BLaER1 (cell line): ENCODE measurements at regions not wholly inside any gene's neighbourhood (a gene's known extent, or its start where the extent isn't known, plus 50 kb on each side); places are given as distances from the start of the nearest gene placed in this dataset.

ENCODE experiments used
- H3K27ac ChIP-seq: shearing (Covaris generic); formaldehyde crosslinking; 2 replicates; pipeline ENCODE4 v1.8.1; 2022
- H3K27me3 ChIP-seq: shearing (Covaris generic); formaldehyde crosslinking; 2 replicates; pipeline ENCODE4 v1.8.1; 2022
- H3K36me3 ChIP-seq: shearing (Covaris generic); formaldehyde crosslinking; 2 replicates; pipeline ENCODE4 v1.8.1; 2022
- H3K4me1 ChIP-seq: shearing (Covaris generic); formaldehyde crosslinking; 2 replicates; pipeline ENCODE4 v1.8.1; 2022
- H3K4me2 ChIP-seq: shearing (Covaris generic); formaldehyde crosslinking; 2 replicates; pipeline ENCODE4 v1.8.1; 2022
- H3K4me3 ChIP-seq: shearing (Covaris generic); formaldehyde crosslinking; 2 replicates; pipeline ENCODE4 v1.8.1; 2022
- H3K9ac ChIP-seq: shearing (Covaris generic); formaldehyde crosslinking; 2 replicates; pipeline ENCODE4 v1.8.1; 2022
- H3K9me3 ChIP-seq: shearing (Covaris generic); formaldehyde crosslinking; 2 replicates; pipeline ENCODE4 v1.8.1; 2022
- H4K20me1 ChIP-seq: shearing (Covaris generic); formaldehyde crosslinking; 2 replicates; pipeline ENCODE4 v1.8.1; 2022
- Cebpa-rat ChIP-seq: shearing (Covaris generic); IDR thresholded peaks from 2 replicates; pipeline ENCODE4 v1.8.1; 2022

GRCh38 chr4:165610679-165611437 lies 232.1 kb downstream of the CPE start:
- Histone ChIP-seq H3K4me1 (peaks cover 11% of the 10 kb centered on the region; the same call in 1 of the 2 replicates), H3K4me3 (no peak overlapping the region), H3K4me2 (no peak overlapping the region), H3K27ac (no peak overlapping the region), H3K9ac (no peak overlapping the region), H3K36me3 (no peaks in the 10 kb centered on the region), H3K9me3 (no peaks in the 10 kb centered on the region), H4K20me1 (no peaks in the 10 kb centered on the region), H3K27me3 (no peaks in the 10 kb centered on the region)
- no peak for TF ChIP-seq Cebpa-rat

GRCh38 chr4:165612936-165613335 lies 234.1 kb downstream of the CPE start:
- no peak overlapping the region for H3K4me3 ChIP-seq
- no peaks in the 10 kb centered on the region for H4K20me1 ChIP-seq
- H3K27me3 ChIP-seq = no peaks in the 10 kb centered on the region
- H3K4me1 ChIP-seq = peaks cover 11% of the 10 kb centered on the region; the same call in 1 of the 2 replicates
- H3K36me3 ChIP-seq = no peaks in the 10 kb centered on the region
- TF ChIP-seq Cebpa-rat = no peak
- H3K4me2 ChIP-seq = 0 out of 2 replicates have a peak overlapping the region, but pooled peaks have one; percentile 17
- H3K27ac ChIP-seq = no peak overlapping the region
- peaks cover 5% of the 10 kb centered on the region; the same call in 1 of the 2 replicates for H3K9me3 ChIP-seq
- H3K9ac ChIP-seq = no peak overlapping the region

- Histone ChIP-seq H3K27ac (no peak overlapping the region), H4K20me1 (no peaks in the 10 kb centered on the region), H3K9ac (no peak overlapping the region), H3K36me3 (no peaks in the 10 kb centered on the region), H3K27me3 (no peaks in the 10 kb centered on the region), H3K4me3 (no peak overlapping the region), H3K4me2 (no peak overlapping the region), H3K9me3 (peaks cover 8% of the 10 kb centered on the region; the same call in 1 of the 2 replicates), H3K4me1 (peaks cover 11% of the 10 kb centered on the region; the same call in 1 of the 2 replicates)
- no peak for TF ChIP-seq Cebpa-rat
Observed at GRCh38 chr4:165613581-165613980, 234.8 kb downstream of the CPE start.

GRCh38 chr4:165620913-165621312 lies 242.1 kb downstream of the CPE start:
- no peak for TF ChIP-seq Cebpa-rat
- no peaks in the 10 kb centered on the region for H3K36me3 ChIP-seq
- H3K9ac ChIP-seq = no peak overlapping the region
- H3K4me3 ChIP-seq = no peak overlapping the region
- H3K9me3 ChIP-seq = peaks cover 8% of the 10 kb centered on the region; the same call in 1 of the 2 replicates
- no peaks in the 10 kb centered on the region for H4K20me1 ChIP-seq
- H3K27ac ChIP-seq = no peak overlapping the region
- H3K4me2 ChIP-seq = no peak overlapping the region
- H3K4me1 ChIP-seq = no peaks in the 10 kb centered on the region
- H3K27me3 ChIP-seq = no peaks in the 10 kb centered on the region

- Histone ChIP-seq H3K4me3 (no peak overlapping the region), H3K9ac (no peak overlapping the region), H3K9me3 (peaks cover 8% of the 10 kb centered on the region; the same call in 1 of the 2 replicates), H3K4me2 (no peak overlapping the region), H3K4me1 (no peaks in the 10 kb centered on the region), H3K27me3 (no peaks in the 10 kb centered on the region), H4K20me1 (no peaks in the 10 kb centered on the region), H3K27ac (no peak overlapping the region), H3K36me3 (no peaks in the 10 kb centered on the region)
- TF ChIP-seq Cebpa-rat = no peak
Observed at GRCh38 chr4:165621983-165622382, 243.2 kb downstream of the CPE start.

GRCh38 chr4:165625281-165625680 lies 246.5 kb downstream of the CPE start:
- no peaks in the 10 kb centered on the region for H3K4me1 ChIP-seq
- no peak overlapping the region for H3K27ac ChIP-seq
- no peak overlapping the region for H3K4me3 ChIP-seq
- TF ChIP-seq Cebpa-rat = no peak
- no peak overlapping the region for H3K4me2 ChIP-seq
- H3K36me3 ChIP-seq = no peaks in the 10 kb centered on the region
- no peaks in the 10 kb centered on the region for H4K20me1 ChIP-seq
- no peaks in the 10 kb centered on the region for H3K27me3 ChIP-seq
- H3K9ac ChIP-seq = no peak overlapping the region
- H3K9me3 ChIP-seq = no peaks in the 10 kb centered on the region

- H3K36me3 ChIP-seq = no peaks in the 10 kb centered on the region
- H3K27ac ChIP-seq = no peak overlapping the region
- H3K4me1 ChIP-seq = no peaks in the 10 kb centered on the region
- no peaks in the 10 kb centered on the region for H4K20me1 ChIP-seq
- no peaks in the 10 kb centered on the region for H3K9me3 ChIP-seq
- no peak overlapping the region for H3K4me2 ChIP-seq
- no peaks in the 10 kb centered on the region for H3K27me3 ChIP-seq
- TF ChIP-seq Cebpa-rat = no peak
- no peak overlapping the region for H3K9ac ChIP-seq
- no peak overlapping the region for H3K4me3 ChIP-seq
Observed at GRCh38 chr4:165626316-165626715, 246.7 kb upstream of the TLL1 start.

GRCh38 chr4:165627128-165627527 lies 245.9 kb upstream of the TLL1 start:
- TF ChIP-seq Cebpa-rat = no peak
- Histone ChIP-seq H3K4me3 (no peak overlapping the region), H3K9ac (no peak overlapping the region), H3K4me1 (no peaks in the 10 kb centered on the region), H4K20me1 (no peaks in the 10 kb centered on the region), H3K27me3 (no peaks in the 10 kb centered on the region), H3K4me2 (no peak overlapping the region), H3K36me3 (no peaks in the 10 kb centered on the region), H3K9me3 (no peaks in the 10 kb centered on the region), H3K27ac (no peak overlapping the region)

- Histone ChIP-seq H3K4me2 (no peak overlapping the region), H3K4me3 (no peak overlapping the region), H3K9ac (no peak overlapping the region), H3K27me3 (no peaks in the 10 kb centered on the region), H3K36me3 (no peaks in the 10 kb centered on the region), H3K4me1 (no peaks in the 10 kb centered on the region), H3K27ac (no peak overlapping the region), H3K9me3 (no peaks in the 10 kb centered on the region), H4K20me1 (no peaks in the 10 kb centered on the region)
- no peak for TF ChIP-seq Cebpa-rat
Observed at GRCh38 chr4:165627548-165627947, 245.5 kb upstream of the TLL1 start.

GRCh38 chr4:165628572-165628971 lies 244.5 kb upstream of the TLL1 start:
- Histone ChIP-seq H4K20me1 (no peaks in the 10 kb centered on the region), H3K27me3 (no peaks in the 10 kb centered on the region), H3K9me3 (no peaks in the 10 kb centered on the region), H3K36me3 (no peaks in the 10 kb centered on the region), H3K4me2 (no peak overlapping the region), H3K4me3 (no peak overlapping the region), H3K4me1 (no peaks in the 10 kb centered on the region), H3K27ac (no peak overlapping the region), H3K9ac (no peak overlapping the region)
- no peak for TF ChIP-seq Cebpa-rat
